ENCODE measurements at regions not wholly inside any gene's neighbourhood (a gene's known extent, or its start where the extent isn't known, plus 50 kb on each side); places are given as distances from the start of the nearest gene placed in this dataset.

- DNase-seq: no peak
Measured at GRCh38 chr10:6343305-6344010, 140.7 kb downstream of the PFKFB3 start.

- no peak for DNase-seq
Measured at GRCh38 chr10:6345404-6345803, 142.7 kb downstream of the PFKFB3 start.

- no peak for DNase-seq
Measured at GRCh38 chr10:6346631-6347030, 143.9 kb downstream of the PFKFB3 start.

- no peak for DNase-seq
Measured at GRCh38 chr10:6347391-6347951, 144.7 kb downstream of the PFKFB3 start.

GRCh38 chr10:6348096-6348874 is 145.6 kb downstream of the PFKFB3 start:
- no peak for DNase-seq

- no peak for DNase-seq
Measured at GRCh38 chr10:6349846-6350535, 147.3 kb downstream of the PFKFB3 start.

- DNase-seq: no peak
Measured at GRCh38 chr10:6350609-6351008, 147.9 kb downstream of the PFKFB3 start.

- DNase-seq: peak; percentile 94
Measured at GRCh38 chr10:6351495-6351894, 148.8 kb downstream of the PFKFB3 start.

- DNase-seq: peak; percentile 95
Measured at GRCh38 chr10:6353526-6353925, 150.8 kb downstream of the PFKFB3 start.

GRCh38 chr10:6354168-6354772 is 151.5 kb downstream of the PFKFB3 start:
- DNase-seq: peak; percentile 22

GRCh38 chr10:6356280-6356793 is 153.6 kb downstream of the PFKFB3 start:
- DNase-seq: no peak

- no peak for DNase-seq
Measured at GRCh38 chr10:6361869-6362268, 159.1 kb downstream of the PFKFB3 start.

GRCh38 chr10:6362879-6363278 is 160.1 kb downstream of the PFKFB3 start:
- no peak for DNase-seq

GRCh38 chr10:6363511-6363910 is 160.8 kb downstream of the PFKFB3 start:
- no peak for DNase-seq

- DNase-seq: no peak
Measured at GRCh38 chr10:6364283-6364682, 161.6 kb downstream of the PFKFB3 start.

- no peak for DNase-seq
Measured at GRCh38 chr10:6364893-6365292, 162.2 kb downstream of the PFKFB3 start.

- no peak for DNase-seq
Measured at GRCh38 chr10:6365384-6365783, 162.7 kb downstream of the PFKFB3 start.
